ENCODE measurements at regions not wholly inside any gene's neighbourhood (a gene's known extent, or its start where the extent isn't known, plus 50 kb on each side); places are given as distances from the start of the nearest gene placed in this dataset.
"Not testable (repeated sequence)": the region's sequence is repeated elsewhere in the genome, so short reads cannot be mapped to it uniquely, and the experiment has no call there.

DNA sequence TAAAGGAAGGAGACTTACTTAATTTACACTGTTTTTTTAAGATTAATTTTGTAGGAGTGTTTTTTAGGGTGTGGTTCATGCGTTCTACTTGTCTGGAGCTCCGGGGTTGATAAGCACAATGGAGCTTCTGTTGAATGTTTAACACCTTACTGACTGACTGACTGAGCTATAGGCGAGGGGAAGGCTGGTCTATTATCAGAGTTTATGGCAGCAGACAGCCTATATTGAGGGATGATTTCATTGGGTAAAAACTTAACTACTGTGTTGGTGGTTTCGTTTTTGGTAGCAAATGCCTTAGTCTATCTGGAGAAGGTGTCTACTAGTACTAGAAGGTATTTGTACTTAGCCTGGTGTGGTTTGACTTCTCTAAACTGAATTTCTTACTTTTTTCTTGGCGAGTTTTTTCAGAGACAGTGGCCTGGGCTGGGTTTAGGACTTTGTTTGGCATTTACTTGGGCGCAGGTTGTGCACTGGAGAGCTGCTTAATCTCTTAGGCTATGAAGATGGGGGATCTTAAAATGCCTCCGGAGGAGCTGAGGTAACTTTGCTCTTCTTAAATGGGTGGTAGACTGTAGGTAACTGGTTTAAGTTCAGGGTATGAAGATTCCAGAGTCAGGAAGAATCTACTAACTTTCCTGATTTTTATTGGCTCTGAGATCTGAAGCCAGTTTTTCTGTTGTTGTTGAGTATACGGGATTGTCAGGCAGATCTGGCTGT lies 130.2 kb downstream of the ART5 start:
- H3K14ac ChIP-seq (ENCODE audit: insufficient read length); H2BK15ac ChIP-seq (ENCODE audit: low read length); H2BK20ac ChIP-seq (ENCODE audit: low read length); H2BK5ac ChIP-seq (ENCODE audit: low read depth, low read length); H2BK12ac ChIP-seq (ENCODE audit: low read depth, low read length); H3K23ac ChIP-seq (ENCODE audit: insufficient read length); H4K91ac ChIP-seq (replicated peaks; ENCODE audit: insufficient read length, low read length); H2BK120ac ChIP-seq (replicated peaks; ENCODE audit: low read depth, low read length); H3K27ac ChIP-seq (ENCODE audit: low read depth, low read length); CTCF ChIA-PET (ENCODE audit: partially characterized antibody); H4K20me1 ChIP-seq (replicated peaks in 1 of 2; ENCODE audit: control insufficient read depth in 1 of 2, insufficient read depth in 2 of 2, low read length in 2 of 2); H3K9me3 ChIP-seq (ENCODE audit: insufficient read depth in 2 of 2, low read depth in 1 of 2, low read length in 1 of 2); DNase-seq (ENCODE audit: low read depth in 1 of 2, low spot score in 2 of 2); H3K4me3 ChIP-seq (ENCODE audit: extremely low read depth in 1 of 4, insufficient read depth in 2 of 4, low read depth in 3 of 4, low read length in 4 of 4); FAIRE-seq; H3K27me3 ChIP-seq (replicated peaks in 1 of 4; ENCODE audit: control insufficient read depth in 3 of 4, extremely low read depth in 1 of 4, insufficient read depth in 3 of 4, low read length in 3 of 4); H3K4me1 ChIP-seq (replicated peaks in 1 of 4; ENCODE audit: control insufficient read depth in 3 of 4, insufficient read depth in 4 of 4, low read length in 3 of 4); H4K8ac ChIP-seq (ENCODE audit: extremely low read depth, insufficient read depth, low read length); POLR2A ChIA-PET (ENCODE audit: partially characterized antibody); H3K79me1 ChIP-seq (ENCODE audit: low read depth, low read length); H3K36me3 ChIP-seq (ENCODE audit: control insufficient read depth in 2 of 4, insufficient read depth in 4 of 4, low read length in 3 of 4); H3K79me2 ChIP-seq (ENCODE audit: control insufficient read depth in 1 of 2, insufficient read depth in 2 of 2, low read length in 2 of 2); H3K23me2 ChIP-seq (ENCODE audit: low read depth, low read length); H3K4ac ChIP-seq (replicated peaks; ENCODE audit: insufficient read length, low read depth, low read length); H3K9ac ChIP-seq (replicated peaks in 1 of 4; ENCODE audit: extremely low read depth in 1 of 4, low read depth in 3 of 4, low read length in 3 of 4); H3K4me2 ChIP-seq (ENCODE audit: insufficient read depth in 1 of 2, low read depth in 2 of 2, low read length in 2 of 2); H2AK5ac ChIP-seq (ENCODE audit: low read depth, low read length); H3K56ac ChIP-seq (replicated peaks; ENCODE audit: insufficient read length, low read depth, low read length); H4K5ac ChIP-seq (ENCODE audit: insufficient read length, low read depth, low read length); H2AFZ ChIP-seq (ENCODE audit: low read length); H3K18ac ChIP-seq (ENCODE audit: extremely low read depth, low read length): not testable (repeated sequence)
- 78% methylated on average over 8 of the region's 8 CpGs; no CpG with 5 or more reads in 1 of the 2 experiments for WGBS, 2 experiments (ENCODE audit: extremely low coverage in 1 of 2, insufficient coverage in 1 of 2, insufficient read length in 1 of 2, insufficient replicate concordance in 2 of 2, low coverage in 1 of 2, low lambda C conversion rate in 2 of 2, missing lambda C conversion rate in 1 of 2)

GRCh38 chr11:3509563-3509962 lies 130.6 kb upstream of the ZNF195 start:
- H4K91ac ChIP-seq (replicated peaks; ENCODE audit: insufficient read length, low read length); H4K5ac ChIP-seq (ENCODE audit: insufficient read length, low read depth, low read length); CTCF ChIA-PET (ENCODE audit: partially characterized antibody): not testable (repeated sequence)

More at GRCh38 chr11:3509563-3509962, 130.6 kb upstream of the ZNF195 start:
- DNase-seq (ENCODE audit: low read depth in 1 of 2, low spot score in 2 of 2); H3K4me1 ChIP-seq (replicated peaks in 1 of 4; ENCODE audit: control insufficient read depth in 3 of 4, insufficient read depth in 4 of 4, low read length in 3 of 4); H4K20me1 ChIP-seq (replicated peaks in 1 of 2; ENCODE audit: control insufficient read depth in 1 of 2, insufficient read depth in 2 of 2, low read length in 2 of 2); H3K4me2 ChIP-seq (ENCODE audit: insufficient read depth in 1 of 2, low read depth in 2 of 2, low read length in 2 of 2); H3K23me2 ChIP-seq (ENCODE audit: low read depth, low read length); H3K79me1 ChIP-seq (ENCODE audit: low read depth, low read length); H2BK5ac ChIP-seq (ENCODE audit: low read depth, low read length); H3K36me3 ChIP-seq (ENCODE audit: control insufficient read depth in 2 of 4, insufficient read depth in 4 of 4, low read length in 3 of 4); H3K9ac ChIP-seq (replicated peaks in 1 of 4; ENCODE audit: extremely low read depth in 1 of 4, low read depth in 3 of 4, low read length in 3 of 4); H3K9me3 ChIP-seq (ENCODE audit: insufficient read depth in 2 of 2, low read depth in 1 of 2, low read length in 1 of 2); H2AK5ac ChIP-seq (ENCODE audit: low read depth, low read length); H3K27ac ChIP-seq (ENCODE audit: low read depth, low read length); H2BK15ac ChIP-seq (ENCODE audit: low read length); H3K27me3 ChIP-seq (replicated peaks in 1 of 4; ENCODE audit: control insufficient read depth in 3 of 4, extremely low read depth in 1 of 4, insufficient read depth in 3 of 4, low read length in 3 of 4); H3K18ac ChIP-seq (ENCODE audit: extremely low read depth, low read length); FAIRE-seq; H2BK120ac ChIP-seq (replicated peaks; ENCODE audit: low read depth, low read length); H3K4ac ChIP-seq (replicated peaks; ENCODE audit: insufficient read length, low read depth, low read length); H3K4me3 ChIP-seq (ENCODE audit: extremely low read depth in 1 of 4, insufficient read depth in 2 of 4, low read depth in 3 of 4, low read length in 4 of 4); H2BK20ac ChIP-seq (ENCODE audit: low read length); H2AFZ ChIP-seq (ENCODE audit: low read length); H3K14ac ChIP-seq (ENCODE audit: insufficient read length); H4K8ac ChIP-seq (ENCODE audit: extremely low read depth, insufficient read depth, low read length); H3K56ac ChIP-seq (replicated peaks; ENCODE audit: insufficient read length, low read depth, low read length); H3K23ac ChIP-seq (ENCODE audit: insufficient read length); H2BK12ac ChIP-seq (ENCODE audit: low read depth, low read length); POLR2A ChIA-PET (ENCODE audit: partially characterized antibody); H3K79me2 ChIP-seq (ENCODE audit: control insufficient read depth in 1 of 2, insufficient read depth in 2 of 2, low read length in 2 of 2): not testable (repeated sequence)
- WGBS, 2 experiments (ENCODE audit: extremely low coverage in 1 of 2, insufficient coverage in 1 of 2, insufficient read length in 1 of 2, insufficient replicate concordance in 2 of 2, low coverage in 1 of 2, low lambda C conversion rate in 2 of 2, missing lambda C conversion rate in 1 of 2): 91% methylated on average over 5 of the region's 6 CpGs; no CpG with 5 or more reads in 1 of the 2 experiments

All from H1 (cell line).